ENCODE measurements at regions not wholly inside any gene's neighbourhood (a gene's known extent, or its start where the extent isn't known, plus 50 kb on each side); places are given as distances from the start of the nearest gene placed in this dataset.

DNA sequence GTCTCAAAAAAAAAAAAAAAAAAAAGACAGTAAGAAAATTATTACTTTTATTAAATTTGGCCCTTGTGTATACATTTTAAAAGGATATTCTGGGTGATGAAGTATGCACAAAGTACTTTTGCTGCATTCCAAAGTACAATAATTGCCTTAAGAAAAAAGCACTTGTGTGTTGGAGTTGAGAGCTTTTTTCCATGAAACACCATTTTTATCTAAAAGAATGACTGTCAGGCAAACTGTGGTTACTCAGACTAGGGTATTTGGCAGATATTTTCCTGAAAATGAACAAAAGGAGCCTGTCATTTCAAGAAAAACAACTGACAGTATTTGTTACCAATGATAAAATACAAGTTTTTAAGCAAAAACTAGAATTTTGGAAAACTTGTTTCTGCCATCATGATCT, 84.3 kb upstream of the PTPN3 start:
- H3K4me3 Mint-ChIP-seq, result no peak overlapping the region
- H3K27me3 Mint-ChIP-seq, result peaks cover 4% of the 10 kb centered on the region
- no peaks in the 10 kb centered on the region for H3K9me3 Mint-ChIP-seq
- H3K36me3 Mint-ChIP-seq, result no peaks in the 10 kb centered on the region
- no peak for DNase-seq
- H3K27ac Mint-ChIP-seq, result no peak overlapping the region
- H3K4me1 Mint-ChIP-seq, result no peaks in the 10 kb centered on the region
- CTCF ChIA-PET, result no interaction called here

- H3K4me3 Mint-ChIP-seq, result no peak overlapping the region
- DNase-seq, result no peak
- peaks cover under 1% of the 10 kb centered on the region for H3K27me3 Mint-ChIP-seq
- no peak overlapping the region for H3K27ac Mint-ChIP-seq
- H3K4me1 Mint-ChIP-seq, result no peaks in the 10 kb centered on the region
- H3K36me3 Mint-ChIP-seq, result no peaks in the 10 kb centered on the region
- CTCF ChIA-PET, result interaction anchor here (1.0 kb wide), 1 partner anchor 10 kb away, joined by 3 read pairs; no protein-coding TSS in a partner anchor
- H3K9me3 Mint-ChIP-seq, result no peaks in the 10 kb centered on the region
Observed at GRCh38 chr9:109584205-109584604, 86.1 kb upstream of the PTPN3 start.

DNA sequence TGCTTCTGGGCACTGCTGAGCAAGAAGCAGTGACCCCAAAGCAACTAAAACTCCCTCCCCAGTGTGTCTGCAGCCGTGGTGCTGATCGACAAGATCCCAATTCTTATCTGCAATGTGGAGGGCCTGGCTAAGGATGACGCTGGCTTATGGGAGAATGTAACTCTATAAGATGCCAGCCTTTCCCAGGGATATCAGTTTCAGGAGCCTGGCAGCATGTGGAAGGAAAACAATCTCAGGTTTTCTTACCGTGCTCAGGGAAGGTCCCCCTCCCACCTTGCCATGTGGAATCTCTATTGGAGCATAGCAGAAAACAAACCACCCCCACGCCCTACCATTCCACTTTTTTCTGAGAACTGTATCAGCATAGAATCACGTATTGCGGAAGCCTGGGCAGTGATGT, 87.7 kb upstream of the PTPN3 start:
- Mint-ChIP-seq H3K4me1 (no peaks in the 10 kb centered on the region), H3K27ac (no peak overlapping the region), H3K27me3 (no peaks in the 10 kb centered on the region), H3K36me3 (no peaks in the 10 kb centered on the region), H3K9me3 (no peaks in the 10 kb centered on the region), H3K4me3 (no peak overlapping the region)
- CTCF ChIA-PET, result no interaction called here
- DNase-seq, result no peak

GRCh38 chr9:109586993-109587392, 88.9 kb upstream of the PTPN3 start:
- H3K27me3 Mint-ChIP-seq, result no peaks in the 10 kb centered on the region
- H3K27ac Mint-ChIP-seq, result no peak overlapping the region
- H3K4me1 Mint-ChIP-seq, result no peaks in the 10 kb centered on the region
- H3K36me3 Mint-ChIP-seq, result no peaks in the 10 kb centered on the region
- DNase-seq, result no peak
- no peaks in the 10 kb centered on the region for H3K9me3 Mint-ChIP-seq
- H3K4me3 Mint-ChIP-seq, result no peak overlapping the region
- CTCF ChIA-PET, result no interaction called here

DNA sequence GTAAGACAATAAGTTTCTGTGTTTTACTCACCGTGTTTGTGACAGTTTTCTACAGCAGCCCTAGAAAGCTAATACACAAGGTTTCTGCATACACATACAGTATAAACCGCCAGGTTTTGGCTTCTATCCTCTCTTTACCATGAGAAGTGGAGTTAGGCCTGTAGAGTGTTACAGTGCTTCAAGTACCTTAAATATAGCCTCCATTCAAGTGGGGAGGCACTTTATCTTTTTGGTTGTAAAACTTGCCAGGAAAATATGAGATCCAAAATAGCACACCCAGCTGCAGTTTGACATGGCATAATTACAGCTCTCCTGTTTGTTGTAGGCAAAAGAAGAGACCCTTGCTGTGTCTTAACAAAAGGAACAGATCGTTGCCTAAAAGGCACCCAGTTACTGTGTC, 90.3 kb upstream of the PTPN3 start:
- no peaks in the 10 kb centered on the region for H3K27me3 Mint-ChIP-seq
- no peaks in the 10 kb centered on the region for H3K4me1 Mint-ChIP-seq
- no peak overlapping the region for H3K4me3 Mint-ChIP-seq
- H3K9me3 Mint-ChIP-seq, result no peaks in the 10 kb centered on the region
- CTCF ChIA-PET, result no interaction called here
- H3K36me3 Mint-ChIP-seq, result no peaks in the 10 kb centered on the region
- no peak for DNase-seq
- no peak overlapping the region for H3K27ac Mint-ChIP-seq

DNA sequence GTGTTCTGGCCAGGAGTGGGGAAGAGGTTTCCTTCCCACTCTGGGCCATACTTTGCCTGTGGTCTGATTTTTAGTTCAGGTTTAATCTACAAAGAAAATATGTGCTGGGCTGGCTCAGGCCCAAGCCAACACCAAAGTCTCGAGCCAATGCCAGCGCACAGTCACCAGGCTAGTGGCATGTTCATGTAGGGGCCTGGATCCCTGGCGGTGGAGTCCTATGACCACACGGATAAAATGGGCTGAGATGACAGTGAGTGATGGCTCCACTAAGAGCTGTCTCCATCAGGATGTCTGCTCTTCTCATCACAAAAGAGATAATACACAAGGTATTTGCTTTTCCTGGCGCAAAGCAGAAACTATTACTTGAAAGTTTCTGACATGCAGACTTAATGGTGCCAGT, 92.9 kb upstream of the PTPN3 start:
- no peak for DNase-seq
- no peak overlapping the region for H3K4me3 Mint-ChIP-seq
- no peaks in the 10 kb centered on the region for H3K9me3 Mint-ChIP-seq
- H3K36me3 Mint-ChIP-seq, result no peaks in the 10 kb centered on the region
- no peaks in the 10 kb centered on the region for H3K27me3 Mint-ChIP-seq
- CTCF ChIA-PET, result no interaction called here
- no peaks in the 10 kb centered on the region for H3K4me1 Mint-ChIP-seq
- no peak overlapping the region for H3K27ac Mint-ChIP-seq

DNA sequence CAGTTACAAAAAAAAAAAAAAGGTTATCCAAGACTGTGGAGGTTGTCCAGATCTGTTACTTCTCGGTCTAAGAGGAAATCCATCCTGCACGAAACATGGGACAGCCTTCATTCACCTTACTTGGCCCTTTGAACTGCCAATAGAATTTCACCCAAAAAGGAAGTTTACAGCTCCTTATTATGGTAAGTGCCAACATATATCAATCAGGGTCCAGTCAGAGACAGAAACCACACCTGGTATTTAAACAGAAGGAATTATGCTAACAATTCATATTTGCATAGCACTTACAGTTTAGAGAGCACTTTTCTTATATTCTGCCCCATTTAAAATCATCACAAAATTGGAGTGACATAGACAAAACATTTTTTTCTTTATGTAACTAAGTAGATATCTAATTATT, 93.6 kb upstream of the PTPN3 start:
- H3K9me3 Mint-ChIP-seq, result no peaks in the 10 kb centered on the region
- CTCF ChIA-PET, result no interaction called here
- no peak for DNase-seq
- no peaks in the 10 kb centered on the region for H3K4me1 Mint-ChIP-seq
- no peak overlapping the region for H3K4me3 Mint-ChIP-seq
- H3K36me3 Mint-ChIP-seq, result no peaks in the 10 kb centered on the region
- no peak overlapping the region for H3K27ac Mint-ChIP-seq
- H3K27me3 Mint-ChIP-seq, result peaks cover 3% of the 10 kb centered on the region

DNA sequence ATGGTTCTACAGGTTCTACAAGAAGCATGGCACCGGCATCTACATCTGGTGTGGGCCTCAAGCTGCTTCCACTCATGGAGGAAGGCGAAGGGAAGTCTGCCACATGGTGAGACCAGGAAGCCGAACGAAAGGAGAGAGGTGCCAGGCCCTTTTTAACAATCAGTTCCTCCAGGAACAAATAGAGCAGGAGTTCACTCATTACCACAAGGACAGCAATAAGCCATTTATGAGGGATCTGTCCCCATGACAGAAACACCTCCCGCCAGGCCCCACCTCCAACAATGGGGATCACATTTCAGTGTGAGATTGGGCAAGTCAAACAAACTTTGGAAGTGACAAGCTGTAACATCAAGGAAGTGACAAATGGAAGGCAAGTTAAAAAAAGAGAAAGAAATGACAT, 95.5 kb upstream of the PTPN3 start:
- H3K4me3 Mint-ChIP-seq, result no peak overlapping the region
- no peak overlapping the region for H3K27ac Mint-ChIP-seq
- no peaks in the 10 kb centered on the region for H3K36me3 Mint-ChIP-seq
- DNase-seq, result no peak
- peaks cover 3% of the 10 kb centered on the region for H3K27me3 Mint-ChIP-seq
- CTCF ChIA-PET, result interaction anchor here (0.6 kb wide), 1 partner anchor 465 kb away, joined by 3 read pairs; no protein-coding TSS in a partner anchor
- H3K4me1 Mint-ChIP-seq, result no peaks in the 10 kb centered on the region
- no peaks in the 10 kb centered on the region for H3K9me3 Mint-ChIP-seq

GRCh38 chr9:109597496-109597895, 99.4 kb upstream of the PTPN3 start:
- no peak overlapping the region for H3K4me3 Mint-ChIP-seq
- H3K9me3 Mint-ChIP-seq, result no peaks in the 10 kb centered on the region
- DNase-seq, result no peak
- CTCF ChIA-PET, result no interaction called here
- H3K4me1 Mint-ChIP-seq, result no peaks in the 10 kb centered on the region
- H3K27me3 Mint-ChIP-seq, result peaks cover 3% of the 10 kb centered on the region
- H3K27ac Mint-ChIP-seq, result no peak overlapping the region
- no peaks in the 10 kb centered on the region for H3K36me3 Mint-ChIP-seq

GRCh38 chr9:109599131-109599530, 101.0 kb upstream of the PTPN3 start:
- H3K27ac Mint-ChIP-seq, result no peak overlapping the region
- CTCF ChIA-PET, result no interaction called here
- H3K9me3 Mint-ChIP-seq, result no peaks in the 10 kb centered on the region

DNA sequence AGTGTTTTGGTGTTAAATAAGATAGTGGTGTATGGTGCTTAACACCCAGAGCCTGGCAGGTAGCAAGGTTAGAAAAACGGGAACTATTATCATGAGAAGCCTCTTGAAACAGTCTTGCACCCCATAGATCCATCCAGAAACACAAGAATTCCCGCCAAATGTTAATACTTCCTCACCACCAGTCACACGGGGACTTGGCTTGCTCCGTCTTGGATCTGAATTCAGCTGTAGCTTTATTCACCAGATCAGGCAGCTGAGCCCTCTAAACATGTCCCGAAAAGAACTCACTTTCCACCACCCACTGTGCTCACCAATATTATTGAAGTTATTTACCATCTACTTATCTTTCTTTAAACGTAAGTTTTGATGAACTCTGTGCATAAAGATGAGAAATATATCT, 101.6 kb upstream of the PTPN3 start:
- DNase-seq, result no peak
- no peak overlapping the region for H3K4me3 Mint-ChIP-seq
- H3K36me3 Mint-ChIP-seq, result no peaks in the 10 kb centered on the region
- CTCF ChIA-PET, result no interaction called here
- peaks cover 3% of the 10 kb centered on the region for H3K27me3 Mint-ChIP-seq
- H3K9me3 Mint-ChIP-seq, result no peaks in the 10 kb centered on the region
- H3K4me1 Mint-ChIP-seq, result no peaks in the 10 kb centered on the region
- H3K27ac Mint-ChIP-seq, result no peak overlapping the region

More at GRCh38 chr9:109599131-109599530, 101.0 kb upstream of the PTPN3 start:
- H3K27me3 Mint-ChIP-seq, result peaks cover 3% of the 10 kb centered on the region
- no peaks in the 10 kb centered on the region for H3K36me3 Mint-ChIP-seq
- DNase-seq, result no peak
- H3K4me1 Mint-ChIP-seq, result no peaks in the 10 kb centered on the region
- H3K4me3 Mint-ChIP-seq, result no peak overlapping the region

- CTCF ChIA-PET, result no interaction called here
- no peak for DNase-seq
- H3K36me3 Mint-ChIP-seq, result no peaks in the 10 kb centered on the region
- no peaks in the 10 kb centered on the region for H3K4me1 Mint-ChIP-seq
- H3K9me3 Mint-ChIP-seq, result no peaks in the 10 kb centered on the region
- H3K27ac Mint-ChIP-seq, result no peak overlapping the region
- peaks cover 3% of the 10 kb centered on the region for H3K27me3 Mint-ChIP-seq
- no peak overlapping the region for H3K4me3 Mint-ChIP-seq
Observed at GRCh38 chr9:109600142-109600541, 102.0 kb upstream of the PTPN3 start.

DNA sequence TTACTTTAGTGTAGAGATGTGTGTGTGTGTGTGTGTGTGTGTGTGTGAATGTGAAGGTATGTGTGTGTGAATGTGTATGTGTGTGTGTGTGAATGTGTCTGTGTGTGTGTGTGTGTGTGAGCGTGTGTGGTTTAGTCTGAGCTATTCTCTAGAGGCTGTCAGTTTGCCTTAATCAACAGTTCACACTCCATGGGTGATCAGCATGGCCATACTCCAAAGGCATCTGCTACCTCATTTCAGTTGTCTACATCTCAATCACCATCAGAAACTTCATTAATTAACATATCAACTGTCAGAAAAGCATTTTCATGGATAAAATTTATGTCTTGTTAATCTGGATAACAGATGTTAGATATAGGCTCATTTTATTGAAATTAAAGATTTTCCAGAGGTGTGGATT, 103.1 kb upstream of the PTPN3 start:
- H3K9me3 Mint-ChIP-seq, result no peaks in the 10 kb centered on the region
- CTCF ChIA-PET, result no interaction called here
- no peak for DNase-seq
- no peaks in the 10 kb centered on the region for H3K4me1 Mint-ChIP-seq
- H3K27ac Mint-ChIP-seq, result no peak overlapping the region
- H3K27me3 Mint-ChIP-seq, result peaks cover 3% of the 10 kb centered on the region
- H3K4me3 Mint-ChIP-seq, result no peak overlapping the region
- H3K36me3 Mint-ChIP-seq, result no peaks in the 10 kb centered on the region

DNA sequence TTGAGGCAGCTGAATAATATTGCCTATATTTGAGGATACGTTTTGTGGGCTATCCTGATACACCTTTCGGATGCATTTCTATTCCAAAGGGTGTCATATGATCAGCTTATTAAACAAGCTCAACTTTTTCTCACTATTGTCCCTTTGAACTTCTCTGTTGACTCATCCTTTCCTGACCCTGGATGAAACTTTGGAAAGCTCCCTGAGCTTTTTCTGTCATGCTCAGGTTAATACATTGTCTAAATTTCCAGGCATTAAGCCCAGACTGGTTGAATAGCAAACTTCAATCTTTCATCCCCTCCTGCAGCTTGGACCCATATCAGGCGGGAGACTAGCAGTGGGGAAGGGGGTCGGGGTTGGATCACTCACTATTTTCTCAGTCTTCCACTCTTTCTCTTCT, 104.9 kb upstream of the PTPN3 start:
- no peak for DNase-seq
- H3K27me3 Mint-ChIP-seq, result no peaks in the 10 kb centered on the region
- no peaks in the 10 kb centered on the region for H3K4me1 Mint-ChIP-seq
- CTCF ChIA-PET, result no interaction called here
- no peaks in the 10 kb centered on the region for H3K36me3 Mint-ChIP-seq
- no peaks in the 10 kb centered on the region for H3K9me3 Mint-ChIP-seq
- H3K27ac Mint-ChIP-seq, result no peak overlapping the region
- no peak overlapping the region for H3K4me3 Mint-ChIP-seq

DNA sequence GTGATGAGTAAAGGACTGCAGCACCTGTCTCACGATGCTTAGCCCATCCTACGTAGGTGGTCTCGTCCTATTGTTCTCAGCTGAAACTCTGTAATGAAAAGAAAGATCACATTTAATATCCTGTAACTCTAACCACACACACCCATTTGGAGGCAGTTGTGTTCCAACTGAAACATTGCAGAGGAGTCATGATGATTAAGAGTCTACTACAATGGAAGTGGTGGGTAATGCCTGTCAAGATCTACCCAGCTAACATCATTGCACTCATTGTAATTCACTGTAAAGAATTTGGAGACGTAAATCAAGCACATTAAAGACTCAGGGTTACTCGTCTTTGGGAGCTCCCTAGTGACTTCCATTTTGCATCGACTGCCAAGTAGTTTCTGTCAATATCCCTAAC, 106.0 kb upstream of the PTPN3 start:
- H3K4me3 Mint-ChIP-seq, result no peak overlapping the region
- DNase-seq, result no peak
- no peaks in the 10 kb centered on the region for H3K4me1 Mint-ChIP-seq
- no peaks in the 10 kb centered on the region for H3K27me3 Mint-ChIP-seq
- H3K36me3 Mint-ChIP-seq, result no peaks in the 10 kb centered on the region
- no peaks in the 10 kb centered on the region for H3K9me3 Mint-ChIP-seq
- CTCF ChIA-PET, result no interaction called here
- no peak overlapping the region for H3K27ac Mint-ChIP-seq

DNA sequence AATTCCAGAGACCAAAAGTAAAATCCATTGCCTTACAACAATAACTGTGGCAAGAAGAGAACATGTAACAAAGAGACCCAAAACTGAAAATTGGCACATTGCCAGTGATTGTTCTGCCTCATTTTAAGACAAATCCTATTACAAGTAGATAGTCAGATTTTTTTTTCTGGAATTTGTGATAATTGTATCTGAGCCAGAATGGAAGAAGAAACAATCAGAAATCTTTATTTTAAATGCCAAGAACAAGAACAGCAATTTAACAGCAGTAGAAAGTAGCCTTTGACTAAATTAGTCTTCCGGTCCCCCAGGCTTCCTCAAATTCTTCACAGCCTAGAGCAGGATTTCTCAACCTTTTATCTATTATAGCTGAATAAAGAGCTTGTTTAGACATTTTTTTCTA, 106.7 kb upstream of the PTPN3 start:
- no peak for DNase-seq
- Mint-ChIP-seq H3K27me3 (no peaks in the 10 kb centered on the region), H3K4me1 (no peaks in the 10 kb centered on the region), H3K4me3 (no peak overlapping the region), H3K9me3 (no peaks in the 10 kb centered on the region), H3K27ac (no peak overlapping the region), H3K36me3 (no peaks in the 10 kb centered on the region)
- CTCF ChIA-PET, result no interaction called here
